GM12873 (cell line): ENCODE measurements at regions not wholly inside any gene's neighbourhood (a gene's known extent, or its start where the extent isn't known, plus 50 kb on each side); places are given as distances from the start of the nearest gene placed in this dataset.

Experiments used
- TF ChIP-seq, protein P1 (sequence below): IDR thresholded peaks from 2 replicates; pipeline ENCODE4 v1.5.1; 2012; ENCODE audit warnings: low read depth, mild to moderate bottlenecking, moderate library complexity, low read length, control low read depth; ENCODE audit not compliant: insufficient read depth; ENCODE audit errors: missing control alignments

DNA sequence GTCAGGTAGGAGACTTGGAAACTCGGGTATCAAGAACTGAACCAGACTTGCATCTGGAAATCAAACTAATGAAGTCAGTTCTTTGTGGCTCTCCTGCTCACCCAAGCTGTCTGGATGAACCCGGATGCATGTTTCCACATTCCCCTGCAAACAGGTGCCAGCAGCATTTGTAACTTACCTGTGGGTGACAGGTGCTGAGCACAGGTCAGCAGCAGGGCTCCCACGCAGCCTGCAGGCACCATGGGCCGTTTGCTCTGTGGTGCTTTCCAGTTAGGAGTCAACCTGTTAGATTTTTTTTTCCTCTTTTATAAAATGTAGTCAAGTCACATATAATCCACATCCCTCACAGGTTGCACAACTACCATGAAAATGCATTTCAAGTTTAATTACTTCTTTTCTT is 385.6 kb upstream of the ADGRL3 start:
- TF ChIP-seq, protein P1, sequence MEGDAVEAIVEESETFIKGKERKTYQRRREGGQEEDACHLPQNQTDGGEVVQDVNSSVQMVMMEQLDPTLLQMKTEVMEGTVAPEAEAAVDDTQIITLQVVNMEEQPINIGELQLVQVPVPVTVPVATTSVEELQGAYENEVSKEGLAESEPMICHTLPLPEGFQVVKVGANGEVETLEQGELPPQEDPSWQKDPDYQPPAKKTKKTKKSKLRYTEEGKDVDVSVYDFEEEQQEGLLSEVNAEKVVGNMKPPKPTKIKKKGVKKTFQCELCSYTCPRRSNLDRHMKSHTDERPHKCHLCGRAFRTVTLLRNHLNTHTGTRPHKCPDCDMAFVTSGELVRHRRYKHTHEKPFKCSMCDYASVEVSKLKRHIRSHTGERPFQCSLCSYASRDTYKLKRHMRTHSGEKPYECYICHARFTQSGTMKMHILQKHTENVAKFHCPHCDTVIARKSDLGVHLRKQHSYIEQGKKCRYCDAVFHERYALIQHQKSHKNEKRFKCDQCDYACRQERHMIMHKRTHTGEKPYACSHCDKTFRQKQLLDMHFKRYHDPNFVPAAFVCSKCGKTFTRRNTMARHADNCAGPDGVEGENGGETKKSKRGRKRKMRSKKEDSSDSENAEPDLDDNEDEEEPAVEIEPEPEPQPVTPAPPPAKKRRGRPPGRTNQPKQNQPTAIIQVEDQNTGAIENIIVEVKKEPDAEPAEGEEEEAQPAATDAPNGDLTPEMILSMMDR = no peak

DNA sequence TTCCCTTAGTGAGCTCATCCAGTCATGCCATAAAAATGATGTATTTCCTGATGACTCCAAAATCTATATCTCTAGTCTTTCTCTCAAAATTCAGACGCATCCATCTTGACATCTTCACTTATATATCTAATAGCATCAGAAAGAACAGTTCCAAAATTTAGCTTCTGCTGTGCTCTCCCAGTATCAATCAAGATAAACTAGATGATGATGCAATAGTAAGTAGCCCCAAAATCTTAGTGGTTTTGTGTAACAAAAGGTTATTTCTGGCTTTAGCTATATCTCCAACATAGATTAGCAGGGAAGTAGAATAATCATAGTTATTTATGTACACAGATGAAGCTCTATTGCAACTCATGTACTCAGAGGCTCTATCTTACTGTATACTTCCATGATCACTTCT is 382.5 kb upstream of the ADGRL3 start:
- TF ChIP-seq, protein P1 = no peak

DNA sequence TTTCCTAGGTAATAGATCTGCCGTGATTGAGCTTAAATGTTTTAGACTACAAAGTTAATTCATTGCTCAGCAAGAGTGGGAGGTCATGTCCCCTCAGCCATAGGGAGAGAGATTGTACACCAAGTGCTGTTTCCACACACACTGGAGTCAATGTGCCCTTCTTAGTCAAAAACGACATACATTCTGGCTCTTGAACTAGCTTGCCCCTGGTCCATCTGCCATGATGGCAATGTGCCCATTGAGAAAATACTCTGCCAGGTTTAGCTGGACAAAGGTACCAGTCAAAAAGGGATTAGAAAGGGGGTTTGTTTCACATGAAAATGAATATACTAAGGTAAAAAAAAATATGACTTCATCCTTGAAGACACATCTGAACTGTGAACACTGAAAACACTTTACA is 377.1 kb upstream of the ADGRL3 start:
- TF ChIP-seq, protein P1 = no peak

DNA sequence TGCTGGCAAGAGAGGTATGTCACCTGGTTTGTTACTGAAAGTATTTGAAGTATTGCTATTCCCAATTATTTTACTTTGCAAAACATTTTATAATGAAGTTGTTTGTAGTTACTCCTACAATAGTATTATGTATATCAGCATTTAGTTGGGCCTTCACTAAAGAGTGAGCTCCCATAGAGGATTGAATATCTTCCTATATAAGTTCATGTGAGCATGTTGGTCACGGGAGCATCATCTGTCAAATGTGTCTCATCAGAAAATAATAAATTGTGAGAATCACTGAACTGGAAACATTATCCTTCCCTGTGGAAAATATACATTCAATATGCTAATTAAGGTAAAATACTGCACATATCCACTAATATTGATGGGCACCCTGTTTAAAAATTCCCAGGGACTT is 360.1 kb upstream of the ADGRL3 start:
- TF ChIP-seq, protein P1 = no peak

DNA sequence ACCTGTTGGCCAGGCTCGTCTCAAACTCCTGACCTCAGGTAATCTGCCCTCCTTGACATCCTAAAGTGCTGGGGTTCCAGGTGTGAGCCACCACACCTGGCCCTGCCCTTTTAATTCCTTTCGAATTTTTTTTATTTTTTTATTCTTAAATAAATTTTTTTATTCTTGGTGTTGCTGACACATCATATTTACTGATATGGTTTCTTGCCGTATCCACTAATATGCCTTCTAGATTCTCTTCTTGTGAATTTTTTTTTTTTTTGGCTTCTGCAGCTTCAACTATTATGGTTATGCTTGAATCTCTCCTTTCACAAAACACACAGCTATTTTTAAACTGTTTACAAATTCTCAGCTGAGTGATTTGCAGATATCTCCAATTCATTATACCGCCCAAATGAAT is 353.4 kb upstream of the ADGRL3 start:
- TF ChIP-seq, protein P1 = no peak

DNA sequence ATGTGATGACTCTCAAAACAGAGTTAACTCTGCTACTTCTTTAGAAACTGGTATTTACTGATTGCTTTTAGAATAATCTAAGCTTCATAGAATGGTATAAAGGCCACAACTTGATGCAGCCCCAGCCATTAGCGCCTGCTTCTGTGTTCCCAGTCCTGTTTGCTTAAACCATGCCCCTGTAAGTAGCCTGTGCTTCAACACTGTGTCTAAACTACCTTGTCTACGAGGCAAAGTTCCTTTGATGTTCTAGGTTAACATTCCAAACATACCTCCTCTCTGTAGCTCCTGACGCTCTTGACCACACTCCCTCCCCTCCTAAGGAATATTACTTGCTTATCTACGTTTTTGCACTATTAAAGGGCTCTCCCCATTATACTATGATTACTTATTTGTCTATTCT is 352.5 kb upstream of the ADGRL3 start:
- TF ChIP-seq, protein P1 = no peak

DNA sequence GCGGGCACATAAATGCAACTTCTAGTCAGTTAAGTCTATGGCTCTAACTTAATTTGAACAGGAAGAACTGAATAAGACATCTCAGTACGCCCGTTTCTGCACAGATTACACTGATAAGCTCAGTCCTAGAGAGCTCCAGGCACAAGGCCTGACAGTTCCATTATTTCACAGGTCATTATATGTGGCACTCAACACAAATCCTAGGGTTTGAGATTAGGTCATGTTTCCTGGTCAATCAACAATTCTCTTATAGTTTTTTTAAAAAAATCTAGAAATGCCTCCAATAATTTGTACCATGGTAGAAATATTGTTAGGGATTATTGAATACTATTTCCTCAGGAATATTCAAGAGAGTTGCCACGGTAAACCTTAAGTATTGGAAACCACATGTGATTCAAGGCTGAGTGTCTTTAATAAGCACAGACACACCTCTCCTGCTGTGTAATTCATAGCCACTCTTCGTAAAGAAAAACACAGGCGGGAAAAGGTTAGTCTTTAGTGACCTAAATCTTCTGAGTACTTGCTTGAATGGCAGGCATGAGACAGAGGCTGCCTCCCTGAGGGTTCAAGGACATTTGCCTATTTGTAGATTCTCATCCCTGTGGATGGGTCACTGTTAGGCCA is 342.9 kb upstream of the ADGRL3 start:
- TF ChIP-seq, protein P1 = no peak
